Neuronal stem cell (in vitro differentiated cells): ENCODE measurements at regions not wholly inside any gene's neighbourhood (a gene's known extent, or its start where the extent isn't known, plus 50 kb on each side); places are given as distances from the start of the nearest gene placed in this dataset. TPM values are rescaled to one million over a fixed set of nuclear protein-coding genes. Genes with fewer than 3 reads are reported as not detected.

ENCODE experiments used
- small RNA-seq: library from polyadenylated mRNA; stranded (forward); fragments of <200 nt; extraction: miRNeasy Mini kit (QIAGEN cat#:217004); gene quantifications from one replicate; pipeline ENCODE3, GENCODE V24; 2013; ENCODE audit not compliant: insufficient read depth

Small RNA genes lying in the stretch of these regions (small RNA-seq; reads per million reads assigned to genes)
- gene RNA5SP486 (3.9 reads per million, percentile 6 among the genes with 10 or more reads in this experiment), gene RNU7-144P (not detected), gene RNU7-92P (not detected)
